ENCODE measurements at regions not wholly inside any gene's neighbourhood (a gene's known extent, or its start where the extent isn't known, plus 50 kb on each side); places are given as distances from the start of the nearest gene placed in this dataset.

DNA sequence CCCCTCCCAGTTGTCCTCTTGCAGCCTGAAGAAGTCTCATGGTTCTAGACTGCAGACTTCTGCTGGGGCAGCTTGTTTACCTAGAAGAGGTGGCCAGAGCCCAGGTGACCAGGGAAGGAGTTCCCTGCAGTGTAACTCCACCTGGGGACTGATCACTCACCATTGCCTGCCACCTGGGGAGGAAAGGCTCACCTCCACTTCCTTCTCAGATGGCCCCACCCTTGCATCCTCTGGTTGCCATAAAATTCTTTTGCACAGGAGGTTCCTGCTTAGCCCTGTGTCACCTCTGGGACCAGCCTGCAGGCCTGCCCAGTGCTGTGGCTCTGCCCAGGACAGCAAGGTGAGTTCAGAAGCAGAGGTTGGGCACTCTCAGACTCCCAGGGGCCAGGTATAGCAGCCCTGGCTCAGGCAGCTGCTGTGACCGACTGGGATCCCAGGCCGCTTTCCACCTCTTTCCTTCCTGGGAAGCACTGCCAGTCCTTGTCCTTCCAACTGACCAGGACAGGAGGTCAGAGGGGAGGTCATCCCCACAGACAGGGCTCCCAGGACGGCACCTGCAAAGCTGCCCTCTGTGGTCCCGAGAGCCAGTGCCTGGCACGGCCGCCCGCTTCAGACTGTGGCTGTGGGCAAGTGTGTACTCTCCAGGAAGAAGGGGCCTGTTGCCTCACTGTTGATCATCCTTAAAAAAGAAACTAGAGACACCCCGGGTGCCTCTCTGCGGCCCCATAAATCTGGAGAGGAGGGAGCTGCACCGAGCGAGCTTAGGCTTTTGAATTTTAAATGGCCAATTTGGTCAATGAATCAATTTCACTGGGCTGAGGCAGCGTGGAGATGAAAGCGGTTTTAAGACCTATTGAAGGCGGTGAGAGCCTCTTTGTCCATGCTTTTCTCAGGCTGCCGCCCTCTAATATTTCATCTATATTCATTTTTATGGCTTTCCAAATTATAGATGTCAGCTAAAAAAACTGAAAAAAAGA is 79.5 kb upstream of the C14orf180 start:
- no peak overlapping the region for H3K27ac ChIP-seq (ENCODE audit: low read depth)
- peaks cover 2% of the 10 kb centered on the region for H3K27me3 Mint-ChIP-seq (ENCODE audit: insufficient read depth, low read depth, poor library complexity)

More for the DNA sequence above, 79.5 kb upstream of the C14orf180 start:
- no peak overlapping the region for H3K4me2 ChIP-seq
- H3K4me3 ChIP-seq: no peak overlapping the region
- Mint-ChIP-seq H3K4me3 (no peak overlapping the region), H3K36me3 (ENCODE audit: low read depth) (0 out of 3 replicates have a peak, but pooled peaks cover 4% of the 10 kb centered on the region), H3K4me1 (no peaks in the 10 kb centered on the region), H3K9me3 (peaks cover 11% of the 10 kb centered on the region; the same call in 2 of the 3 replicates), H3K27ac (no peak overlapping the region)
- no peaks in the 10 kb centered on the region for H3F3A ChIP-seq (replicated peaks; ENCODE audit: low read depth)
- H4K20me1 ChIP-seq (replicated peaks; ENCODE audit: insufficient read depth): no peaks in the 10 kb centered on the region
- DNase-seq (ENCODE audit: low spot score) (no peak), ATAC-seq (no peak)
- TF ChIP-seq, protein P1, sequence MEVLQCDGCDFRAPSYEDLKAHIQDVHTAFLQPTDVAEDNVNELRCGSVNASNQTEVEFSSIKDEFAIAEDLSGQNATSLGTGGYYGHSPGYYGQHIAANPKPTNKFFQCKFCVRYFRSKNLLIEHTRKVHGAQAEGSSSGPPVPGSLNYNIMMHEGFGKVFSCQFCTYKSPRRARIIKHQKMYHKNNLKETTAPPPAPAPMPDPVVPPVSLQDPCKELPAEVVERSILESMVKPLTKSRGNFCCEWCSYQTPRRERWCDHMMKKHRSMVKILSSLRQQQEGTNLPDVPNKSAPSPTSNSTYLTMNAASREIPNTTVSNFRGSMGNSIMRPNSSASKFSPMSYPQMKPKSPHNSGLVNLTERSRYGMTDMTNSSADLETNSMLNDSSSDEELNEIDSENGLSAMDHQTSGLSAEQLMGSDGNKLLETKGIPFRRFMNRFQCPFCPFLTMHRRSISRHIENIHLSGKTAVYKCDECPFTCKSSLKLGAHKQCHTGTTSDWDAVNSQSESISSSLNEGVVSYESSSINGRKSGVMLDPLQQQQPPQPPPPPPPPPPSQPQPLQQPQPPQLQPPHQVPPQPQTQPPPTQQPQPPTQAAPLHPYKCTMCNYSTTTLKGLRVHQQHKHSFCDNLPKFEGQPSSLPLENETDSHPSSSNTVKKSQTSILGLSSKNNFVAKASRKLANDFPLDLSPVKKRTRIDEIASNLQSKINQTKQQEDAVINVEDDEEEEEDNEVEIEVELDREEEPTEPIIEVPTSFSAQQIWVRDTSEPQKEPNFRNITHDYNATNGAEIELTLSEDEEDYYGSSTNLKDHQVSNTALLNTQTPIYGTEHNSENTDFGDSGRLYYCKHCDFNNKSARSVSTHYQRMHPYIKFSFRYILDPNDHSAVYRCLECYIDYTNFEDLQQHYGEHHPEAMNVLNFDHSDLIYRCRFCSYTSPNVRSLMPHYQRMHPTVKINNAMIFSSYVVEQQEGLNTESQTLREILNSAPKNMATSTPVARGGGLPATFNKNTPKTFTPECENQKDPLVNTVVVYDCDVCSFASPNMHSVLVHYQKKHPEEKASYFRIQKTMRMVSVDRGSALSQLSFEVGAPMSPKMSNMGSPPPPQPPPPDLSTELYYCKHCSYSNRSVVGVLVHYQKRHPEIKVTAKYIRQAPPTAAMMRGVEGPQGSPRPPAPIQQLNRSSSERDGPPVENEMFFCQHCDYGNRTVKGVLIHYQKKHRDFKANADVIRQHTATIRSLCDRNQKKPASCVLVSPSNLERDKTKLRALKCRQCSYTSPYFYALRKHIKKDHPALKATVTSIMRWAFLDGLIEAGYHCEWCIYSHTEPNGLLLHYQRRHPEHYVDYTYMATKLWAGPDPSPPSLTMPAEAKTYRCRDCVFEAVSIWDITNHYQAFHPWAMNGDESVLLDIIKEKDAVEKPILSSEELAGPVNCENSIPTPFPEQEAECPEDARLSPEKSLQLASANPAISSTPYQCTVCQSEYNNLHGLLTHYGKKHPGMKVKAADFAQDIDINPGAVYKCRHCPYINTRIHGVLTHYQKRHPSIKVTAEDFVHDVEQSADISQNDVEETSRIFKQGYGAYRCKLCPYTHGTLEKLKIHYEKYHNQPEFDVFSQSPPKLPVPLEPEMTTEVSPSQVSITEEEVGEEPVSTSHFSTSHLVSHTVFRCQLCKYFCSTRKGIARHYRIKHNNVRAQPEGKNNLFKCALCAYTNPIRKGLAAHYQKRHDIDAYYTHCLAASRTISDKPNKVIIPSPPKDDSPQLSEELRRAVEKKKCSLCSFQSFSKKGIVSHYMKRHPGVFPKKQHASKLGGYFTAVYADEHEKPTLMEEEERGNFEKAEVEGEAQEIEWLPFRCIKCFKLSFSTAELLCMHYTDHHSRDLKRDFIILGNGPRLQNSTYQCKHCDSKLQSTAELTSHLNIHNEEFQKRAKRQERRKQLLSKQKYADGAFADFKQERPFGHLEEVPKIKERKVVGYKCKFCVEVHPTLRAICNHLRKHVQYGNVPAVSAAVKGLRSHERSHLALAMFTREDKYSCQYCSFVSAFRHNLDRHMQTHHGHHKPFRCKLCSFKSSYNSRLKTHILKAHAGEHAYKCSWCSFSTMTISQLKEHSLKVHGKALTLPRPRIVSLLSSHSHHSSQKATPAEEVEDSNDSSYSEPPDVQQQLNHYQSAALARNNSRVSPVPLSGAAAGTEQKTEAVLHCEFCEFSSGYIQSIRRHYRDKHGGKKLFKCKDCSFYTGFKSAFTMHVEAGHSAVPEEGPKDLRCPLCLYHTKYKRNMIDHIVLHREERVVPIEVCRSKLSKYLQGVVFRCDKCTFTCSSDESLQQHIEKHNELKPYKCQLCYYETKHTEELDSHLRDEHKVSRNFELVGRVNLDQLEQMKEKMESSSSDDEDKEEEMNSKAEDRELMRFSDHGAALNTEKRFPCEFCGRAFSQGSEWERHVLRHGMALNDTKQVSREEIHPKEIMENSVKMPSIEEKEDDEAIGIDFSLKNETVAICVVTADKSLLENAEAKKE (CRISPR knock-in tag; IDR thresholded peaks at IDR 0.05): no peak
- TF ChIP-seq JUNB (IDR thresholded peaks at IDR 0.05; ENCODE audit: unreplicated experiment) (no peak), ZNF114 (CRISPR knock-in tag; IDR thresholded peaks at IDR 0.05) (no peak), POLR2AphosphoS5 (IDR thresholded peaks at IDR 0.05; ENCODE audit: low read depth) (no peak), ZNF331 (CRISPR knock-in tag; IDR thresholded peaks at IDR 0.05; ENCODE audit: low read depth) (no peak), EZH2 (IDR thresholded peaks at IDR 0.05; ENCODE audit: low read depth, unreplicated experiment) (no peak), CREB1 (CRISPR knock-in tag; IDR thresholded peaks at IDR 0.05; ENCODE audit: low read depth) (no peak), STAT1 (IDR thresholded peaks at IDR 0.05; ENCODE audit: unreplicated experiment) (no peak)
- TF ChIP-seq, protein P2, sequence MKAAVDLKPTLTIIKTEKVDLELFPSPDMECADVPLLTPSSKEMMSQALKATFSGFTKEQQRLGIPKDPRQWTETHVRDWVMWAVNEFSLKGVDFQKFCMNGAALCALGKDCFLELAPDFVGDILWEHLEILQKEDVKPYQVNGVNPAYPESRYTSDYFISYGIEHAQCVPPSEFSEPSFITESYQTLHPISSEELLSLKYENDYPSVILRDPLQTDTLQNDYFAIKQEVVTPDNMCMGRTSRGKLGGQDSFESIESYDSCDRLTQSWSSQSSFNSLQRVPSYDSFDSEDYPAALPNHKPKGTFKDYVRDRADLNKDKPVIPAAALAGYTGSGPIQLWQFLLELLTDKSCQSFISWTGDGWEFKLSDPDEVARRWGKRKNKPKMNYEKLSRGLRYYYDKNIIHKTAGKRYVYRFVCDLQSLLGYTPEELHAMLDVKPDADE (IDR thresholded peaks at IDR 0.05): no peak
- TF ChIP-seq, protein P3, sequence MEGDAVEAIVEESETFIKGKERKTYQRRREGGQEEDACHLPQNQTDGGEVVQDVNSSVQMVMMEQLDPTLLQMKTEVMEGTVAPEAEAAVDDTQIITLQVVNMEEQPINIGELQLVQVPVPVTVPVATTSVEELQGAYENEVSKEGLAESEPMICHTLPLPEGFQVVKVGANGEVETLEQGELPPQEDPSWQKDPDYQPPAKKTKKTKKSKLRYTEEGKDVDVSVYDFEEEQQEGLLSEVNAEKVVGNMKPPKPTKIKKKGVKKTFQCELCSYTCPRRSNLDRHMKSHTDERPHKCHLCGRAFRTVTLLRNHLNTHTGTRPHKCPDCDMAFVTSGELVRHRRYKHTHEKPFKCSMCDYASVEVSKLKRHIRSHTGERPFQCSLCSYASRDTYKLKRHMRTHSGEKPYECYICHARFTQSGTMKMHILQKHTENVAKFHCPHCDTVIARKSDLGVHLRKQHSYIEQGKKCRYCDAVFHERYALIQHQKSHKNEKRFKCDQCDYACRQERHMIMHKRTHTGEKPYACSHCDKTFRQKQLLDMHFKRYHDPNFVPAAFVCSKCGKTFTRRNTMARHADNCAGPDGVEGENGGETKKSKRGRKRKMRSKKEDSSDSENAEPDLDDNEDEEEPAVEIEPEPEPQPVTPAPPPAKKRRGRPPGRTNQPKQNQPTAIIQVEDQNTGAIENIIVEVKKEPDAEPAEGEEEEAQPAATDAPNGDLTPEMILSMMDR (conservative IDR thresholded peaks at IDR 0.05; ENCODE audit: low read depth in 2 of 2): no peak
- H3K4me1 ChIP-seq (ENCODE audit: insufficient read depth): no peaks in the 10 kb centered on the region
- H3K36me3 ChIP-seq (ENCODE audit: insufficient read depth): no peaks in the 10 kb centered on the region
- no peak overlapping the region for H2AFZ ChIP-seq
- H3K79me2 ChIP-seq (replicated peaks; ENCODE audit: insufficient read depth): no peaks in the 10 kb centered on the region
- H3K27me3 ChIP-seq (ENCODE audit: insufficient read depth): no peaks in the 10 kb centered on the region
- no peaks in the 10 kb centered on the region for H3K9me2 ChIP-seq (ENCODE audit: insufficient read depth)

Measured in GM23338 (cell line).